MV-4-11 (cell line): ENCODE measurements at regions not wholly inside any gene's neighbourhood (a gene's known extent, or its start where the extent isn't known, plus 50 kb on each side); places are given as distances from the start of the nearest gene placed in this dataset.
"Not testable (repeated sequence)": the region's sequence is repeated elsewhere in the genome, so short reads cannot be mapped to it uniquely, and the experiment has no call there.

Experiments
- DNase-seq: peaks from one replicate; lab custom pipeline; 2025; lab: John Stamatoyannopoulos, UW

DNA sequence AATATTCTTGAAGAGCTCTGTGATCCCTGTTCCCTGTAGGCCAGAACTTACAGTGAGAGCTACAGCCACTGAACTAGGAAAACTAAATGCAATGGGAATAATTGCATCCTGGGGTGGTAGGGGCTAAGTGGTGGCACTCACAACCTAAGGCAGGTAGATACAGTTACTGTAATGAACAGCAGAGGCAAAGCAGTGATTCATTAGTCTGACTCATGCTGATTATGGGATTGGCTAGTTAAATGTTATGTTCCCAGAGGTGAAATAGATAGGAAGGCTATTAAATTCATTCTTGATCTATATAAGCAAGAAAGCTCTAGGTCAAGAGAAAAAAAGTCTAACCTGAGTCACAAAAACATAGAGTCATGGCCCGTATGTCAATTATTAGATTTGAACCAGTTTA, 173.1 kb upstream of the MALRD1 start:
- no peak for DNase-seq

- no peak for DNase-seq
Measured at GRCh38 chr10:18879284-18879683, 169.3 kb upstream of the MALRD1 start.

GRCh38 chr10:18880530-18880929, 168.1 kb upstream of the MALRD1 start:
- DNase-seq = no peak

DNA sequence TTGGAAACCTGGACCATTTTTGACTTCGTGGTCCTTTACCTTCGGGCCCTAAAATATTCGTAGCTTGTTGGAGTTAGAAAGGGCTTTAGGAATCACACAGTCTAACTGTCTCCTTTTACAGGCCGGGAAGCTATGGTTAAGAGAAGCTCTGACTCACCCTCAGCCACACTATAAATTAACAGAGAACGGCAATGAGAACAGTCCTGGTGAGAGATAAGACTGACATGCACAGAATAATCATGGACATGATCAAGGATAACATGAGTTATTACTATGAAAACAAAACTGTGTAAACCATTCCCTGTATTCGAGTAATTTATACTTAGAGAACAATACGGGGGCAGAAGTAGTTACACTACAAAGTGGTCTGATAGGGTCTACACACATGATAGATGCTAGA, 162.5 kb upstream of the MALRD1 start:
- no peak for DNase-seq

DNA sequence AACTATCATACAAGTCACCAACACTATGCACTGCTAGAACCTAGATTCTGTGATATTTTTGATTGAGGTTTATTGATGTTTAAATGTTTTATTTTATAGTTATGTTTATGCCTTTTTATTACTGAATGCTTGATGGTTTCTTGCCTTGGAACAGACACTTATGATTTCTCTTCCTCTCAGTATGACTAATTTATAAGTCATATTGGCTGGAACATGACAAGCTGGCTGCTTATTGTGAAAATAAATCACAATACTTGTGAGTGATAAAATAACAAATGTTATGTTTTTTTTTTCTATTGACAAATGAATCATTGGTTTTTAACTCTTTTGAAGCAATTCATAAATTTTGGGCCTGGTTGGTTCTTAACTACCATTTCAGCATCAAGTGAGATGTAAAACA, 142.0 kb upstream of the MALRD1 start:
- no peak for DNase-seq

GRCh38 chr10:18917431-18917830, 131.2 kb upstream of the MALRD1 start:
- not testable (repeated sequence) for DNase-seq

DNA sequence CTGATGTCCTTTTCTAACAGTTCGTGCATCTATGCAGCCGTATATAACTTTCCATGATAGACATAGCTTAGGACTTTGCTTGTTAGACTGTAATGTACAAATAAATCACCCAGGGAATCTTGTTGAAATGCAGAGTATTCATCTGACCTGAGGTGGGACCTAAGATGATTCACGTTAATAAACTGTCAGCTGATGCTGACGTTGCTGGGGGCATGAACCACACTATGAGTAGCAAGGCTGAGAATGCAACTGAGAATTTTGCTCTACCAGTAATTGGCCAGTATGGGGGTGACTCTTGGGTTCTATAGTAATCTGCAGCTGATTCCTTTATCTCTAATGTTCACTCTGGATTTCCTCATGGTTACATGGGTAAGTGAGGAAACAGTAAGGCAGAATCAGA, 130.1 kb upstream of the MALRD1 start:
- no peak for DNase-seq

- DNase-seq = no peak
Measured at GRCh38 chr10:18949391-18949790, 99.2 kb upstream of the MALRD1 start.

- not testable (repeated sequence) for DNase-seq
Measured at GRCh38 chr10:18951072-18951823, 97.4 kb upstream of the MALRD1 start.

- DNase-seq = no peak
Measured at GRCh38 chr10:18955061-18955460, 93.5 kb upstream of the MALRD1 start.

- DNase-seq = no peak
Measured at GRCh38 chr10:18959369-18959768, 89.2 kb upstream of the MALRD1 start.

DNA sequence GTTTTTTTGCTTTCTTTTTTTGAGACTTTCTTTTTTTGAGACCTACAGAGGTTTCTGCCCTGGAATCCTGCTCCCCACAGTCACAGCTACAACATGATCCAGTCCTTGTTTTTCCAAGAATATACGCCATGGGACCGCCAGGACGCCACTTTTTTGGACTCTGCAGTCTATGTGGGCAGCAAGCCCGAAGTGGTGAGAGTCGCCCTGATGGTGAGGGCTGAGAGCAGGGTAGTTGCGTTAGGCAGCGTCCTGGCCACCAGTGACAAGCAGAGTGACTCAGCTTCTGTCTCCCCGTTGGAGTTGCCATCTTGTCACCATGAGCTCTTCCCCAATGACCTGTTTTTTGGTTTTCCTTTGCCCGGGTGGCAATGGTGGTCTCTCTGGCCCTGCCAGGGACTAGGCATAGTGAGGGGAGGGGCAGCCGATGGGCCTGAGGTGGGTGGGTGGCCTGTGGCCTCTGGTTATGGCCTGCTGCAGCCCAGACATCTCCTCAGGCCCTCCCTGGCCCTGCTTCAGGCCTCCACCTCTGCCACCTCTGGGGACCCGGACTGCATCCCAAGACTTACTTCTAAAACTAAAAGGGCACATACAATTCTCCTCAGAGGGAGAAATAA, 88.0 kb upstream of the MALRD1 start:
- no peak for DNase-seq

DNA sequence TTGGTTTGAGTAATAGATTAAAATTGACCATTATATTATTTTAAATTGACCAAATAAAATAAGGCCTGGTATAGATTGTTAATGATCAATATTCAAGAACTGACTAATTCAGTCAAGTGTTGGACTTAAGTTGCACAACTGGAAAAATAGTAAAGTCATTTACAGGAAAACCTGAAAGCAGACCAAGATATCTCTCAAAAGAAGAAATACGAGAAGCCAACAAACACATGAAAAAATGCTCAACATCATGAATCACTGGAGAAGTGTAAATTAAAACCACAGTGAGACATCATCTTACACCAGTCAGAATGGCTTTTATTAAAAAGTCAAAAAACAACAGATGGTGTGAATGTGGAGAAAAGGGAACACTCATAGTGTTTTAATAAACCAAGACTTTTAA, 80.4 kb upstream of the MALRD1 start:
- no peak for DNase-seq

- DNase-seq = no peak
Measured at GRCh38 chr10:18976696-18977251, 71.8 kb upstream of the MALRD1 start.

DNA sequence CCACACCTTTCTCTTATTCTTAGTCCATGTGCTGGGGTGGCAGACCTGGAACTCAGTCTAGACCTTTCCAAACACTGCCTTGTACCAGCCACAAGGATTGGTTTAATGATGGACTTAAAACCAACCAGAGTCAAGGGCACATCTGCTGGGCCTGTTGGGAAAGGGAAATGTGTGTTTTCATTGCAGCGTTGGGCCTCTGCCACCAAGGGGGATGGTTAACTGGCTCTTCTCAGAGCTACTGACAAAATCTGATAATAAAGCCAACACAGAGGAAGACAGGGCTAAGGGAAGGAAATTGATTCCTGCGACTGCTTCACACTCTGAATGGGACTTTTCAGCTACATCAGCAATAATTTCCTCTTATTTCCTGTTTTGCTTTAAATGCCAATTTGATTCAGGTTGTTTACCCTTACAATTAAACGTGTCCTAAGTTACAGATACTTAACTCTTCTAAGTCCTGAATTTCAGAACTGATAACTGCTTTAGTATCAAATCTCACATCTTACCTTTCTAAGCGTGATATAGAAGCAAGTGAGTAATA, 68.4 kb upstream of the MALRD1 start:
- DNase-seq = no peak

DNA sequence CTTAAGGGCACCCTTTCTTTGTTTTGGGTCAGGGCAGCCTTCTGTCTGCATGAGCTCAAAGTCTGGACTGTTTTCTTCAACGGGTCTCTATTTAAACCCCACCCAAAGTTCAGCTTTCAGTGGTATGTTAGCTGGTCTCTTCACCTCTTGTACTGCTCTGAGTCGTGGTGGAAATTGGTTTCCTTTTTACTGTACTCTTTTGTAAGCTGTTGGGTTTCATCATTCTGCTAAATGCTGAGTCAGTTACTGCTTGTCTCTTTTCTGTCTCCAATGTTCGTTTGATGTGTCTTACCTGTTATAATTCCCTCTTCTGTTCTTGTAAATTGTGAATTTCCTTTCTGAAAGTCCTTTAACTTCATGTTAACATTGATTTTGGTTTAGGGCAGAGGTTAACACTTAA, 64.1 kb upstream of the MALRD1 start:
- no peak for DNase-seq

- no peak for DNase-seq
Measured at GRCh38 chr10:18988338-18988737, 60.3 kb upstream of the MALRD1 start.
